ENCODE measurements at regions not wholly inside any gene's neighbourhood (a gene's known extent, or its start where the extent isn't known, plus 50 kb on each side); places are given as distances from the start of the nearest gene placed in this dataset.

DNA sequence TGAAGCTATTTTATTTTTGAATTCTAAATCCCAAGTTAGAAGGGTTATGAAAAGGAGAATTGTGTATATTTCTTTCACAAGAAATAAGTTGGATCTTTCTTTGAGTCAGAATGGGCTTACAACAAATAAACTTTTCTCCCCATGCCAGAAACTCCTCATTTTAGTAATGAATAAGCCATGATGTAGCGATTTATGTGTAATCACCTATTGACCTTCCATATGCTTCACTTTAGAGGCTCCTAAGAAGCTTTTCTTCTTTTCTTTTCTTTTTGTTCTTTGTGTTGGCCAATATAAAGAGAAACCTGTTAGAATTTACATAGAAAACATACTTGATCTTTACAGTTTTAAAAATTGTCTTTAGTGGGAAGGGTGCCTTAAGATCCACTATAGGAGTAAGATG lies 370.2 kb downstream of the UTRN start:
- Histone ChIP-seq H3K9me3 (no peaks in the 10 kb centered on the region), H3K4me3 (ENCODE audit: low read depth, low read length) (no peak overlapping the region), H3K36me3 (ENCODE audit: control insufficient read depth, insufficient read depth, low read length) (no peaks in the 10 kb centered on the region), H3K27me3 (replicated peaks; ENCODE audit: control insufficient read depth, insufficient read depth, low read length) (no peaks in the 10 kb centered on the region), H3K4me1 (peaks cover 60% of the 10 kb centered on the region)
- TF ChIP-seq, protein P1, sequence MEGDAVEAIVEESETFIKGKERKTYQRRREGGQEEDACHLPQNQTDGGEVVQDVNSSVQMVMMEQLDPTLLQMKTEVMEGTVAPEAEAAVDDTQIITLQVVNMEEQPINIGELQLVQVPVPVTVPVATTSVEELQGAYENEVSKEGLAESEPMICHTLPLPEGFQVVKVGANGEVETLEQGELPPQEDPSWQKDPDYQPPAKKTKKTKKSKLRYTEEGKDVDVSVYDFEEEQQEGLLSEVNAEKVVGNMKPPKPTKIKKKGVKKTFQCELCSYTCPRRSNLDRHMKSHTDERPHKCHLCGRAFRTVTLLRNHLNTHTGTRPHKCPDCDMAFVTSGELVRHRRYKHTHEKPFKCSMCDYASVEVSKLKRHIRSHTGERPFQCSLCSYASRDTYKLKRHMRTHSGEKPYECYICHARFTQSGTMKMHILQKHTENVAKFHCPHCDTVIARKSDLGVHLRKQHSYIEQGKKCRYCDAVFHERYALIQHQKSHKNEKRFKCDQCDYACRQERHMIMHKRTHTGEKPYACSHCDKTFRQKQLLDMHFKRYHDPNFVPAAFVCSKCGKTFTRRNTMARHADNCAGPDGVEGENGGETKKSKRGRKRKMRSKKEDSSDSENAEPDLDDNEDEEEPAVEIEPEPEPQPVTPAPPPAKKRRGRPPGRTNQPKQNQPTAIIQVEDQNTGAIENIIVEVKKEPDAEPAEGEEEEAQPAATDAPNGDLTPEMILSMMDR (IDR thresholded peaks at IDR 0.05; ENCODE audit: insufficient read depth in 1 of 2, low read depth in 1 of 2, low read length in 1 of 2, severe bottlenecking in 1 of 2, unreplicated experiment in 1 of 2), result no peak
- Mint-ChIP-seq H3K27me3 (ENCODE audit: insufficient read depth, unreplicated experiment) (no peaks in the 10 kb centered on the region), H3K4me3 (ENCODE audit: unreplicated experiment) (no peak overlapping the region), H3K4me1 (ENCODE audit: low read depth, unreplicated experiment) (peaks cover 23% of the 10 kb centered on the region), H3K9me3 (ENCODE audit: unreplicated experiment) (no peaks in the 10 kb centered on the region), H3K36me3 (ENCODE audit: insufficient read depth, unreplicated experiment) (peaks cover 12% of the 10 kb centered on the region), H3K27ac (ENCODE audit: unreplicated experiment) (no peak overlapping the region)
- DNase-seq, result no peak
- ChIA-PET POLR2A (no interaction called here), CTCF (no interaction called here)
- intact Hi-C loops (cut with micrococcal nuclease; ENCODE audit: unreplicated experiment), result no loop called here
- BruUV-seq (replicated peaks), result no TSS peak

DNA sequence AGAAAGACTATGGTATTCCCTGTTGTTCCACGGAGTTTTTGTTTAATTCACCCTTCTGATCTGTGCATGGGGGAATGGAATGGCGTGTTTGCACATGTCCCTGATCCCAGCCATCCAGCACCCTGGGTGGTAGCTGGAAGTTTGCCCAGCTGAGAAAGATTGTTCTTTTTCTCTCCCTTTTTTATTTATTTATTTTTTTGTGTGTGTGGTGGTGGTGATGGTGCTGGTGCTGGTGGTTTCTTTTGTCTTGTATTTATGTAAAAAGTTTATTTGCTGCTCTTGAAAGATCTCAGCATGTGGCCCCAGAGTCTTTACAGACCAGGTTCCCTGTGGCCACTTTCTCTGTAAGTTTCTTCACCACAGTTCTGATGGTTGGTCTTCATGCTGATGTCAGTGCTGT lies 372.6 kb downstream of the UTRN start:
- H3K4me1 Mint-ChIP-seq (ENCODE audit: low read depth, unreplicated experiment), result peaks cover 32% of the 10 kb centered on the region
- intact Hi-C loops (cut with micrococcal nuclease; ENCODE audit: unreplicated experiment), result no loop called here
- POLR2A ChIA-PET, result no interaction called here

DNA sequence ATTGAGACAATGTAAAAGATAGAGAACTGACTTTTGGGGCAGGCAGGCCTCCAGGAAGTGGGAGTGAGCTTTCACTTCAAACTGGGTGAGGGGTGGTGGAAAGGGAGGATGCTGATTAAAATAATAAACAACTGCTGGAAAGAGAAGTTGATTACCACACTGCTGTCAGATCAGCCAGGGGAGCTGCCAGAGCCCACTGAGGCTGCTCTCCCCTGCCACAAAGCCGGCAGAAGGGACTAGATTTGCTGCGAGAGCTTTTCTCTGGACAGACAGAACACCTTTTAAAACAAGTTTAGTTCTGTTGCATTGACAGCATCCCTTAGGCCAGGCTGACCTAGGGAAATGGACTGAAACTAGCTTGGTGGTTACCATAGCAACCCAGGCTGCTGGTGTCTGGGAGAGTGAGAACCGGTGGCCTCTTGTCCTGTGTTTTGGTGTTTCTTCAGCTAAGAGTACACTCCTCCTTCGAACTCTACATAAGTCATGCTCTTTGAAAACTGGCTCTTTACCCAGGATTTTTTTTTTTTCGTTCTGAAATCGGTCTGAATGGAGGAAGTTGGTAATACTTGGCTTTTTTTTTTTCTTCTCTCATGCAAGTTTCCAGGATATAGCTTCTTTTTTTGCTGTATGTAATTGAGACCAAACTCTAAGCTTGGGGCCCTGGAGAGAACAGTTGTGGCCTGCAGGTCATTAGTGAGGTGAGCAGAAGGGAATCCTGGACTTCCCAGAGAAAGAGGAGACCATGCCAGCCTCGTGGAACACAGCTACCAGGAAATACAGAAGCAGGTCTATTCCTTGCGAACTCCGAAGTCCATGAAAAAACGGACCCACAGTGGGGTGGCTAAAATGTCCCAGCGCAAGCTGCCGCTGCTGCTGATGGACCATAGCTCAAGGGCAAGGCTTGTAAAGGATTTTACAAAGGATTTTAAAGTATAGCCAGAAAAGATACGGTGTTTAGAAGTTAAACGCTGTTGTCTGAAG lies 374.4 kb downstream of the UTRN start:
- intact Hi-C loops (cut with micrococcal nuclease; ENCODE audit: unreplicated experiment), result loop anchor here (2.0 kb wide), 1 partner anchor 39 kb away; no protein-coding TSS in a partner anchor
- Mint-ChIP-seq H3K27ac (ENCODE audit: unreplicated experiment) (peak overlapping the region; percentile 79), H3K4me3 (ENCODE audit: unreplicated experiment) (no peak overlapping the region), H3K36me3 (ENCODE audit: insufficient read depth, unreplicated experiment) (peaks cover 26% of the 10 kb centered on the region), H3K9me3 (ENCODE audit: unreplicated experiment) (no peaks in the 10 kb centered on the region), H3K27me3 (ENCODE audit: insufficient read depth, unreplicated experiment) (no peaks in the 10 kb centered on the region), H3K4me1 (ENCODE audit: low read depth, unreplicated experiment) (peaks cover 41% of the 10 kb centered on the region)
- peaks cover 65% of the 10 kb centered on the region for H3K4me1 ChIP-seq
- ChIA-PET CTCF (interaction anchor here (0.7 kb wide), 1 partner anchor 517 kb away, joined by 3 read pairs; no protein-coding TSS in a partner anchor), POLR2A (no interaction called here)
- no peaks in the 10 kb centered on the region for H3K27me3 ChIP-seq (replicated peaks; ENCODE audit: control insufficient read depth, insufficient read depth, low read length)
- H3K9me3 ChIP-seq, result no peaks in the 10 kb centered on the region
- no TSS peak for BruUV-seq (replicated peaks)
- no peak overlapping the region for H3K4me3 ChIP-seq (ENCODE audit: low read depth, low read length)
- DNase-seq, result peak; percentile 21 to 39
- no peaks in the 10 kb centered on the region for H3K36me3 ChIP-seq (ENCODE audit: control insufficient read depth, insufficient read depth, low read length)
- TF ChIP-seq, protein P1 (IDR thresholded peaks at IDR 0.05; ENCODE audit: insufficient read depth in 1 of 2, low read depth in 1 of 2, low read length in 1 of 2, severe bottlenecking in 1 of 2, unreplicated experiment in 1 of 2), result no peak

More for the DNA sequence above, 372.6 kb downstream of the UTRN start:
- Histone ChIP-seq H3K27me3 (replicated peaks; ENCODE audit: control insufficient read depth, insufficient read depth, low read length) (no peaks in the 10 kb centered on the region), H3K36me3 (ENCODE audit: control insufficient read depth, insufficient read depth, low read length) (no peaks in the 10 kb centered on the region), H3K9me3 (no peaks in the 10 kb centered on the region), H3K4me3 (ENCODE audit: low read depth, low read length) (no peak overlapping the region), H3K4me1 (peaks cover 66% of the 10 kb centered on the region)
- DNase-seq, result no peak
- TF ChIP-seq, protein P1 (IDR thresholded peaks at IDR 0.05; ENCODE audit: insufficient read depth in 1 of 2, low read depth in 1 of 2, low read length in 1 of 2, severe bottlenecking in 1 of 2, unreplicated experiment in 1 of 2), result no peak
- no peak overlapping the region for H3K27ac Mint-ChIP-seq (ENCODE audit: unreplicated experiment)
- H3K27me3 Mint-ChIP-seq (ENCODE audit: insufficient read depth, unreplicated experiment), result no peaks in the 10 kb centered on the region
- no peaks in the 10 kb centered on the region for H3K9me3 Mint-ChIP-seq (ENCODE audit: unreplicated experiment)
- H3K4me3 Mint-ChIP-seq (ENCODE audit: unreplicated experiment), result no peak overlapping the region
- CTCF ChIA-PET, result no interaction called here
- peaks cover 15% of the 10 kb centered on the region for H3K36me3 Mint-ChIP-seq (ENCODE audit: insufficient read depth, unreplicated experiment)
- BruUV-seq (replicated peaks), result no TSS peak
